Mesenchymal stem cell (in vitro differentiated cells and primary cell): ENCODE measurements at regions not wholly inside any gene's neighbourhood (a gene's known extent, or its start where the extent isn't known, plus 50 kb on each side); places are given as distances from the start of the nearest gene placed in this dataset.
"Not testable (repeated sequence)": the region's sequence is repeated elsewhere in the genome, so short reads cannot be mapped to it uniquely, and the experiment has no call there.

Experiments used
- DNase-seq: peaks from one replicate; pipeline ENCODE4 v3.0.0-alpha.2; 2013
- H2AFZ ChIP-seq: one replicate; pipeline ENCODE4 v1.6.1; 2013; ENCODE audit warnings: low read depth, mild to moderate bottlenecking, control low read depth, inconsistent platforms, low read length, moderate library complexity
- H2AK5ac ChIP-seq: 2 replicates; pipeline ENCODE4 v1.6.1; 2013; ENCODE audit warnings: low read length, moderate library complexity, mild to moderate bottlenecking, inconsistent platforms; ENCODE audit not compliant: severe bottlenecking
- H2BK120ac ChIP-seq: one replicate; pipeline ENCODE4 v1.6.1; 2013; ENCODE audit warnings: low read depth, mild to moderate bottlenecking, inconsistent platforms, low read length, moderate library complexity
- H2BK12ac ChIP-seq, 2 experiments: one replicate each; pipeline ENCODE4 v1.6.1; 2013; ENCODE audit warnings: inconsistent platforms in 2 of 2, low read length in 2 of 2, mild to moderate bottlenecking in 2 of 2, moderate library complexity in 2 of 2, control low read depth in 1 of 2
- H2BK15ac ChIP-seq: one replicate; pipeline ENCODE4 v1.6.1; 2013; ENCODE audit warnings: mild to moderate bottlenecking, low read depth, inconsistent platforms; ENCODE audit not compliant: poor library complexity, severe bottlenecking
- H2BK5ac ChIP-seq: 2 replicates; pipeline ENCODE4 v1.6.1; 2013; ENCODE audit warnings: low read depth, mild to moderate bottlenecking, low read length, control low read depth, inconsistent platforms; ENCODE audit not compliant: poor library complexity, severe bottlenecking
- H3K14ac ChIP-seq, 2 experiments: one replicate each; pipeline ENCODE4 v1.6.1; 2013; ENCODE audit warnings: inconsistent platforms in 2 of 2, low read length in 2 of 2, control low read depth in 1 of 2, mild to moderate bottlenecking in 1 of 2, moderate library complexity in 1 of 2
- H3K18ac ChIP-seq, 2 experiments: one replicate each; pipeline ENCODE4 v1.6.1; 2013; ENCODE audit warnings: inconsistent platforms in 2 of 2, low read length in 2 of 2, control low read depth in 1 of 2, low read depth in 1 of 2, mild to moderate bottlenecking in 1 of 2
- H3K23ac ChIP-seq, 2 experiments: one replicate each; pipeline ENCODE4 v1.6.1; 2013; ENCODE audit warnings: inconsistent platforms in 2 of 2, low read length in 2 of 2, mild to moderate bottlenecking in 2 of 2, moderate library complexity in 2 of 2, control low read depth in 1 of 2
- H3K27ac ChIP-seq: 2 replicates; pipeline ENCODE4 v1.5.1; 2013; ENCODE audit warnings: mild to moderate bottlenecking, moderate library complexity, low read length, control low read depth, inconsistent platforms; ENCODE audit not compliant: poor library complexity, severe bottlenecking
- H3K27me3 ChIP-seq, 2 experiments: 2 replicates each; pipeline versions ENCODE4 v1.6.1 to v1.7.0; 2013; ENCODE audit warnings: low read length in 2 of 2, mild to moderate bottlenecking in 2 of 2, moderate library complexity in 2 of 2, control low read depth in 1 of 2, inconsistent platforms in 1 of 2; ENCODE audit not compliant: control insufficient read depth in 1 of 2, insufficient read depth in 1 of 2
- H3K36me3 ChIP-seq, 2 experiments: 2 replicates each; pipeline versions ENCODE4 v1.6.1 to v1.7.0; 2013; ENCODE audit warnings: low read length in 2 of 2, control low read depth in 1 of 2, inconsistent platforms in 1 of 2, low read depth in 1 of 2, mild to moderate bottlenecking in 1 of 2; ENCODE audit not compliant: insufficient read depth in 2 of 2, control insufficient read depth in 1 of 2
- H3K4ac ChIP-seq, 2 experiments: one replicate each; pipeline ENCODE4 v1.6.1; 2013; ENCODE audit warnings: inconsistent platforms in 2 of 2, low read length in 2 of 2, mild to moderate bottlenecking in 2 of 2, moderate library complexity in 2 of 2, control low read depth in 1 of 2, low read depth in 1 of 2
- H3K4me1 ChIP-seq: 2 replicates; pipeline ENCODE4 v1.6.1; 2013; ENCODE audit warnings: low read depth, low read length, control low read depth; ENCODE audit not compliant: control insufficient read depth, insufficient read depth
- H3K4me2 ChIP-seq: 2 replicates; pipeline ENCODE4 v1.6.1; 2013; ENCODE audit warnings: low read length, mild to moderate bottlenecking, inconsistent platforms; ENCODE audit not compliant: poor library complexity, severe bottlenecking
- H3K4me3 ChIP-seq, 2 experiments: 2 replicates each; pipeline versions ENCODE4 v1.5.1 to v1.7.0; 2013; ENCODE audit warnings: low read length in 2 of 2, mild to moderate bottlenecking in 2 of 2, control low read depth in 1 of 2, low read depth in 1 of 2; ENCODE audit not compliant: insufficient read depth in 1 of 2
- H3K79me1 ChIP-seq: replicated peaks from 2 replicates; pipeline ENCODE4 v1.6.1; 2013; ENCODE audit warnings: mild to moderate bottlenecking, control low read depth, low read length, inconsistent platforms; ENCODE audit not compliant: poor library complexity, severe bottlenecking
- H3K9ac ChIP-seq: 2 replicates; pipeline ENCODE4 v1.7.0; 2013; ENCODE audit warnings: mild to moderate bottlenecking, low read length, moderate library complexity
- H3K9me3 ChIP-seq: 2 replicates; pipeline ENCODE4 v1.7.0; 2013; ENCODE audit warnings: mild to moderate bottlenecking, low read length; ENCODE audit not compliant: control insufficient read depth
- H4K8ac ChIP-seq: one replicate; pipeline ENCODE4 v1.6.1; 2013; ENCODE audit warnings: inconsistent platforms, mild to moderate bottlenecking, low read length, moderate library complexity
- H4K91ac ChIP-seq: one replicate; pipeline ENCODE4 v1.6.1; 2013; ENCODE audit warnings: mild to moderate bottlenecking, low read length, inconsistent platforms
- WGBS: methylation state at CpG from one replicate; pipeline ENCODE4 v1.1.7; 2013; ENCODE audit warnings: mixed read lengths; 5-methylcytosine and 5-hydroxymethylcytosine counted together

- H3K9ac ChIP-seq, result no peak overlapping the region
- H3K79me1 ChIP-seq, result no peaks in the 10 kb centered on the region
- no peak overlapping the region for H2BK5ac ChIP-seq
- H3K36me3 ChIP-seq, result no peaks in the 10 kb centered on the region
- H4K8ac ChIP-seq, result no peak overlapping the region
- H3K4me1 ChIP-seq, result peaks cover 6% of the 10 kb centered on the region
- H3K27me3 ChIP-seq, result peaks cover 0 to 4% of the 10 kb centered on the region in 2 experiments
- no peak overlapping the region for H2AFZ ChIP-seq
- H4K91ac ChIP-seq, result no peak overlapping the region
- DNase-seq, result no peak
- H2BK120ac ChIP-seq, result no peak overlapping the region
- H3K18ac ChIP-seq, result no peak overlapping the region
- H3K14ac ChIP-seq, result no peak overlapping the region
- H3K4ac ChIP-seq, result no peak overlapping the region
- H3K27ac ChIP-seq, result no peak overlapping the region
- H3K23ac ChIP-seq, result no peak overlapping the region
- no peaks in the 10 kb centered on the region for H3K9me3 ChIP-seq
- no peak overlapping the region for H2BK15ac ChIP-seq
- H3K4me2 ChIP-seq, result no peak overlapping the region
- H2BK12ac ChIP-seq, result no peak overlapping the region
- 97% methylated on average over 3 of the region's 4 CpGs for WGBS
- H2AK5ac ChIP-seq, result no peak overlapping the region
- H3K4me3 ChIP-seq, result no peak overlapping the region
Observed at GRCh38 chr2:12490641-12491040, 226.1 kb upstream of the TRIB2 start.

DNA sequence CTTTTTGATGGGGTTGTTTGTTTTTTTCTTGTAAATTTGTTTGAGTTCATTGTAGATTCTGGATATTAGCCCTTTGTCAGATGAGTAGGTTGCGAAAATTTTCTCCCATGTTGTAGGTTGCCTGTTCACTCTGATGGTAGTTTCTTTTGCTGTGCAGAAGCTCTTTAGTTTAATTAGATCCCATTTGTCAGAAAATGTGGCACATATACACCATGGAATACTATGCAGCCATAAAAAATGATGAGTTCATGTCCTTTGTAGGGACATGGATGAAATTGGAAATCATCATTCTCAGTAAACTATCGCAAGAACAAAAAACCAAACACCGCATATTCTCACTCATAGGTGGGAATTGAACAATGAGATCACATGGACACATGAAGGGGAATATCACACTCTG, 224.4 kb upstream of the TRIB2 start:
- no CpG with 5 or more reads among the region's 3 CpGs for WGBS
- not testable (repeated sequence) for H4K8ac ChIP-seq, H3K14ac ChIP-seq, H3K36me3 ChIP-seq, H2BK5ac ChIP-seq, H3K4me3 ChIP-seq, H3K27me3 ChIP-seq, H2BK15ac ChIP-seq, H3K18ac ChIP-seq, H3K4me2 ChIP-seq, H3K4me1 ChIP-seq, H3K9me3 ChIP-seq, H3K23ac ChIP-seq, H3K4ac ChIP-seq, H2BK12ac ChIP-seq, H2AK5ac ChIP-seq, H2AFZ ChIP-seq, H3K9ac ChIP-seq, H3K27ac ChIP-seq, H4K91ac ChIP-seq, H2BK120ac ChIP-seq, H3K79me1 ChIP-seq, DNase-seq

- DNase-seq, result peak; percentile 57
- H2BK15ac ChIP-seq, result no peak overlapping the region
- no peaks in the 10 kb centered on the region for H3K79me1 ChIP-seq
- H4K91ac ChIP-seq, result no peak overlapping the region
- H2AFZ ChIP-seq, result no peak overlapping the region
- H3K4me1 ChIP-seq, result peaks cover 4% of the 10 kb centered on the region
- no peak overlapping the region for H3K4ac ChIP-seq
- no peaks in the 10 kb centered on the region for H3K9me3 ChIP-seq
- H3K27ac ChIP-seq, result no peak overlapping the region
- H2BK120ac ChIP-seq, result no peak overlapping the region
- H4K8ac ChIP-seq, result peak overlapping the region; percentile 19
- peak overlapping the region in 1 of 2 experiments; percentile 66 for H2BK12ac ChIP-seq
- H3K18ac ChIP-seq, result peak overlapping the region; percentile 11 to 30
- 60% methylated on average over 9 of the region's 9 CpGs for WGBS
- no peak overlapping the region for H3K4me2 ChIP-seq
- H3K14ac ChIP-seq, result no peak overlapping the region
- no peak overlapping the region for H3K4me3 ChIP-seq
- no peak overlapping the region for H2BK5ac ChIP-seq
- H3K36me3 ChIP-seq, result no peaks in the 10 kb centered on the region
- no peak overlapping the region for H3K9ac ChIP-seq
- H2AK5ac ChIP-seq, result no peak overlapping the region
- peaks cover 0 to 4% of the 10 kb centered on the region in 2 experiments for H3K27me3 ChIP-seq
- H3K23ac ChIP-seq, result no peak overlapping the region
Observed at GRCh38 chr2:12493031-12493513, 223.7 kb upstream of the TRIB2 start.

DNA sequence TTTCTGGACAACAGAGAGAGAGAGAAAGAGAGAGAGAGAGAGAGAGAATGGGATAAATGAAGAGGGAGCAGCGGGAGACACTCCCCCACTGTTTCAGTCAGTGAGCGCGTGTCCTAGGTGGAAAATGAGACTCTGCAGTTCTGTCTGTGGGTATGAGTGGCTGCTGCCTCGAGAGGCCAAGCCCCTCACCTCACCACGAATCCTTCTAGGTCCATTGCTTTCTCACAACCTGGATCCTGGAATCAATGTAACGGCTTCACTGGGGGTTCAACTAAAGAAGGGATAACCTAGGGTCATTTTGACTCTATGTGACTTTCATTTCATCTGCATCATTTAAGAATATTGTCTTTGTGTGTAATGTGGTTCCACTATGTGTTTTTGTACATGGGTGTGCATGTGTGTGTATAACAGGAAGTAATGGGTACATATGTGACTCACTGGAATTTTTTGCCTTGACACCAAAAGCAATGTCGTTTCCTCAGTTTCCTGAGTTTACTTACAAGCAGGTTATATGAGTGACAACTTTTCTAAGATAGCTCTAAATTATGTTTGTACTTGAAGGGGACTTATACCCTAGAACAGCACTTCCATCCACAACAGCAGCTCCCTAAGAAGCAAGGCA, 221.4 kb upstream of the TRIB2 start:
- Histone ChIP-seq H3K4me1 (peaks cover 4% of the 10 kb centered on the region), H2BK15ac (no peak overlapping the region), H3K18ac (no peak overlapping the region), H3K23ac (no peak overlapping the region), H3K14ac (no peak overlapping the region), H3K36me3 (no peaks in the 10 kb centered on the region), H3K27me3 (no peaks in the 10 kb centered on the region), H3K9me3 (no peaks in the 10 kb centered on the region), H4K8ac (no peak overlapping the region), H3K4me3 (no peak overlapping the region), H2AK5ac (no peak overlapping the region), H2BK5ac (no peak overlapping the region), H4K91ac (no peak overlapping the region), H3K79me1 (no peaks in the 10 kb centered on the region), H2BK120ac (no peak overlapping the region), H3K4me2 (no peak overlapping the region), H3K27ac (no peak overlapping the region), H3K4ac (no peak overlapping the region), H3K9ac (no peak overlapping the region), H2BK12ac (no peak overlapping the region), H2AFZ (no peak overlapping the region)
- DNase-seq, result no peak
- WGBS, result 81% methylated on average over 6 of the region's 7 CpGs
